GM18508 (cell line): ENCODE measurements at regions not wholly inside any gene's neighbourhood (a gene's known extent, or its start where the extent isn't known, plus 50 kb on each side); places are given as distances from the start of the nearest gene placed in this dataset.
"Not testable (repeated sequence)": the region's sequence is repeated elsewhere in the genome, so short reads cannot be mapped to it uniquely, and the experiment has no call there.

Source experiments
- ATAC-seq: cut with Tn5 transposase; IDR thresholded peaks from one replicate; pipeline ENCODE4 v1.9.1; 2021; ENCODE audit warnings: moderate number of reproducible peaks; ENCODE audit not compliant: insufficient read depth, unreplicated experiment

- ATAC-seq: peak; percentile 88
Observed at GRCh38 chr12:31832740-31833729, 104.2 kb upstream of the AMN1 start.

GRCh38 chr12:31828071-31828470 lies 99.2 kb upstream of the AMN1 start:
- no peak for ATAC-seq

- ATAC-seq: no peak
Observed at GRCh38 chr12:31822761-31823160, 93.9 kb upstream of the AMN1 start.

- no peak for ATAC-seq
Observed at GRCh38 chr12:31821484-31821883, 92.7 kb upstream of the AMN1 start.

- ATAC-seq: no peak
Observed at GRCh38 chr12:31820832-31821231, 92.0 kb upstream of the AMN1 start.

GRCh38 chr12:31819427-31819826 lies 90.6 kb upstream of the AMN1 start:
- no peak for ATAC-seq

- ATAC-seq: no peak
Observed at GRCh38 chr12:31818623-31819268, 89.9 kb upstream of the AMN1 start.

- no peak for ATAC-seq
Observed at GRCh38 chr12:31817120-31817519, 88.3 kb upstream of the AMN1 start.

GRCh38 chr12:31815096-31815495 lies 86.3 kb upstream of the AMN1 start:
- ATAC-seq: no peak

- no peak for ATAC-seq
Observed at GRCh38 chr12:31813305-31813704, 84.5 kb upstream of the AMN1 start.

GRCh38 chr12:31807773-31808097 lies 78.9 kb upstream of the AMN1 start:
- no peak for ATAC-seq

GRCh38 chr12:31807081-31807772 lies 78.4 kb upstream of the AMN1 start:
- ATAC-seq: not testable (repeated sequence)

- ATAC-seq: not testable (repeated sequence)
Observed at GRCh38 chr12:31805681-31806080, 76.9 kb upstream of the AMN1 start.

GRCh38 chr12:31804707-31805106 lies 75.9 kb upstream of the AMN1 start:
- not testable (repeated sequence) for ATAC-seq

- no peak for ATAC-seq
Observed at GRCh38 chr12:31804185-31804504, 75.3 kb upstream of the AMN1 start.

GRCh38 chr12:31803306-31804184 lies 74.7 kb upstream of the AMN1 start:
- ATAC-seq: no peak

GRCh38 chr12:31801872-31802271 lies 73.1 kb upstream of the AMN1 start:
- ATAC-seq: no peak

GRCh38 chr12:31797230-31797872 lies 68.5 kb upstream of the AMN1 start:
- ATAC-seq: no peak

GRCh38 chr12:31796270-31796951 lies 67.6 kb upstream of the AMN1 start:
- no peak for ATAC-seq
